HFFc6 (cell line): ENCODE measurements at regions not wholly inside any gene's neighbourhood (a gene's known extent, or its start where the extent isn't known, plus 50 kb on each side); places are given as distances from the start of the nearest gene placed in this dataset.
A peak's percentile ranks its signal among the peaks of the same experiment; 100 is the strongest.

ENCODE experiments used
- DNase-seq: peaks from one replicate; pipeline ENCODE4 v3.0.0-alpha.2; 2018
- H3K27ac Mint-ChIP-seq: 2 replicates; pipeline ENCODE4 v1.8.0; 2020; ENCODE audit warnings: mild to moderate bottlenecking, mixed read lengths
- H3K27me3 Mint-ChIP-seq: 2 replicates; pipeline ENCODE4 v1.8.0; 2021; ENCODE audit warnings: mild to moderate bottlenecking, moderate library complexity, mixed read lengths; ENCODE audit not compliant: insufficient read depth
- H3K36me3 Mint-ChIP-seq: 2 replicates; pipeline ENCODE4 v1.8.0; 2021; ENCODE audit warnings: low read depth, mixed read lengths
- H3K4me1 Mint-ChIP-seq: 2 replicates; pipeline ENCODE4 v1.8.0; 2020; ENCODE audit warnings: low read depth, mixed read lengths
- H3K4me3 Mint-ChIP-seq: 2 replicates; pipeline ENCODE4 v1.8.0; 2020; ENCODE audit warnings: mild to moderate bottlenecking, moderate library complexity, mixed read lengths
- H3K9me3 Mint-ChIP-seq: 2 replicates; pipeline ENCODE4 v1.8.0; 2020; ENCODE audit warnings: mild to moderate bottlenecking, mixed read lengths
- TF ChIP-seq, protein P1 (sequence below): fragments of 200-600 bp; sonication (generic); IDR thresholded peaks from 2 replicates; pipeline ENCODE4 v1.5.0; 2021; ENCODE audit warnings: antibody characterized with exemption, mild to moderate bottlenecking

- Mint-ChIP-seq H3K9me3 (no peaks in the 10 kb centered on the region), H3K4me1 (peaks cover 8% of the 10 kb centered on the region; the same call in 1 of the 2 replicates), H3K27ac (no peak overlapping the region), H3K36me3 (no peaks in the 10 kb centered on the region), H3K27me3 (no peaks in the 10 kb centered on the region; the same call in 1 of the 2 replicates), H3K4me3 (no peak overlapping the region)
- TF ChIP-seq, protein P1, sequence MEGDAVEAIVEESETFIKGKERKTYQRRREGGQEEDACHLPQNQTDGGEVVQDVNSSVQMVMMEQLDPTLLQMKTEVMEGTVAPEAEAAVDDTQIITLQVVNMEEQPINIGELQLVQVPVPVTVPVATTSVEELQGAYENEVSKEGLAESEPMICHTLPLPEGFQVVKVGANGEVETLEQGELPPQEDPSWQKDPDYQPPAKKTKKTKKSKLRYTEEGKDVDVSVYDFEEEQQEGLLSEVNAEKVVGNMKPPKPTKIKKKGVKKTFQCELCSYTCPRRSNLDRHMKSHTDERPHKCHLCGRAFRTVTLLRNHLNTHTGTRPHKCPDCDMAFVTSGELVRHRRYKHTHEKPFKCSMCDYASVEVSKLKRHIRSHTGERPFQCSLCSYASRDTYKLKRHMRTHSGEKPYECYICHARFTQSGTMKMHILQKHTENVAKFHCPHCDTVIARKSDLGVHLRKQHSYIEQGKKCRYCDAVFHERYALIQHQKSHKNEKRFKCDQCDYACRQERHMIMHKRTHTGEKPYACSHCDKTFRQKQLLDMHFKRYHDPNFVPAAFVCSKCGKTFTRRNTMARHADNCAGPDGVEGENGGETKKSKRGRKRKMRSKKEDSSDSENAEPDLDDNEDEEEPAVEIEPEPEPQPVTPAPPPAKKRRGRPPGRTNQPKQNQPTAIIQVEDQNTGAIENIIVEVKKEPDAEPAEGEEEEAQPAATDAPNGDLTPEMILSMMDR, result no peak
- DNase-seq, result no peak
Measured at GRCh38 chrX:132271311-132271778, 52.1 kb upstream of the RAP2C start.

GRCh38 chrX:132270699-132271098 lies 51.5 kb upstream of the RAP2C start:
- no peaks in the 10 kb centered on the region for H3K9me3 Mint-ChIP-seq
- TF ChIP-seq, protein P1, result no peak
- no peak overlapping the region for H3K27ac Mint-ChIP-seq
- H3K4me1 Mint-ChIP-seq, result peaks cover 8% of the 10 kb centered on the region; the same call in 1 of the 2 replicates
- no peak overlapping the region for H3K4me3 Mint-ChIP-seq
- H3K27me3 Mint-ChIP-seq, result no peaks in the 10 kb centered on the region; the same call in 1 of the 2 replicates
- peak; percentile 0 for DNase-seq
- no peaks in the 10 kb centered on the region for H3K36me3 Mint-ChIP-seq

GRCh38 chrX:132270021-132270420 lies 50.8 kb upstream of the RAP2C start:
- TF ChIP-seq, protein P1, result no peak
- Mint-ChIP-seq H3K4me3 (no peak overlapping the region), H3K27ac (no peak overlapping the region), H3K9me3 (no peaks in the 10 kb centered on the region), H3K27me3 (no peaks in the 10 kb centered on the region; the same call in 1 of the 2 replicates), H3K4me1 (peaks cover 8% of the 10 kb centered on the region; the same call in 1 of the 2 replicates), H3K36me3 (no peaks in the 10 kb centered on the region)
- DNase-seq, result no peak
